GM12878 (cell line): ENCODE measurements at regions not wholly inside any gene's neighbourhood (a gene's known extent, or its start where the extent isn't known, plus 50 kb on each side); places are given as distances from the start of the nearest gene placed in this dataset.

ENCODE experiments used
- ATF3 ChIP-seq: IDR thresholded peaks from 2 replicates; pipeline ENCODE4 v1.6.1; 2011; ENCODE audit warnings: low read depth, mild to moderate bottlenecking, low read length, moderate library complexity, borderline replicate concordance; ENCODE audit errors: extremely low read depth
- EZH2 ChIP-seq: IDR thresholded peaks from 2 replicates; pipeline ENCODE4 v1.6.1; 2012; ENCODE audit warnings: low read depth, mild to moderate bottlenecking, control low read depth, inconsistent platforms, low read length, borderline replicate concordance; ENCODE audit not compliant: control insufficient read depth
- PAX5 ChIP-seq: IDR thresholded peaks from 2 replicates; pipeline ENCODE4 v1.6.1; 2011; ENCODE audit warnings: low read depth, low read length, borderline replicate concordance
- PAX8 ChIP-seq: fragments of 450-650 bp; IDR thresholded peaks from 2 replicates; pipeline ENCODE4 v1.6.1; 2017; ENCODE audit warnings: mild to moderate bottlenecking, moderate library complexity
- PML ChIP-seq: IDR thresholded peaks from 2 replicates; pipeline ENCODE4 v1.6.1; 2012; ENCODE audit warnings: low read length, inconsistent platforms
- POLR2AphosphoS5 ChIP-seq: IDR thresholded peaks from 2 replicates; pipeline ENCODE4 v1.6.1; 2011; ENCODE audit warnings: mild to moderate bottlenecking, low read length, inconsistent platforms
- SREBF2 ChIP-seq: IDR thresholded peaks from 2 replicates; pipeline ENCODE4 v1.6.1; 2012; ENCODE audit warnings: mild to moderate bottlenecking, low read length
- SUZ12 ChIP-seq: fragments of 200-600 bp; sonication (generic); IDR thresholded peaks from one replicate; pipeline ENCODE4 v1.6.1; 2018; ENCODE audit warnings: antibody characterized with exemption, mild to moderate bottlenecking; ENCODE audit not compliant: unreplicated experiment
- TF ChIP-seq, protein P1 (sequence below), 3 experiments: IDR thresholded peaks in 2 of 3; conservative IDR thresholded peaks in 1 of 3; 2 replicates each; pipeline ENCODE4 v1.5.1; 2011; ENCODE audit warnings: low read depth in 3 of 3, low read length in 3 of 3, mild to moderate bottlenecking in 3 of 3, control low read depth in 2 of 3, moderate library complexity in 2 of 3, inconsistent platforms in 1 of 3, mixed read lengths in 1 of 3; ENCODE audit not compliant: control insufficient read depth in 2 of 3, insufficient read depth in 1 of 3; ENCODE audit errors: extremely low read depth in 1 of 3

GRCh38 chr13:106100171-106100919, 435.1 kb downstream of the EFNB2 start:
- TF ChIP-seq, protein P1, sequence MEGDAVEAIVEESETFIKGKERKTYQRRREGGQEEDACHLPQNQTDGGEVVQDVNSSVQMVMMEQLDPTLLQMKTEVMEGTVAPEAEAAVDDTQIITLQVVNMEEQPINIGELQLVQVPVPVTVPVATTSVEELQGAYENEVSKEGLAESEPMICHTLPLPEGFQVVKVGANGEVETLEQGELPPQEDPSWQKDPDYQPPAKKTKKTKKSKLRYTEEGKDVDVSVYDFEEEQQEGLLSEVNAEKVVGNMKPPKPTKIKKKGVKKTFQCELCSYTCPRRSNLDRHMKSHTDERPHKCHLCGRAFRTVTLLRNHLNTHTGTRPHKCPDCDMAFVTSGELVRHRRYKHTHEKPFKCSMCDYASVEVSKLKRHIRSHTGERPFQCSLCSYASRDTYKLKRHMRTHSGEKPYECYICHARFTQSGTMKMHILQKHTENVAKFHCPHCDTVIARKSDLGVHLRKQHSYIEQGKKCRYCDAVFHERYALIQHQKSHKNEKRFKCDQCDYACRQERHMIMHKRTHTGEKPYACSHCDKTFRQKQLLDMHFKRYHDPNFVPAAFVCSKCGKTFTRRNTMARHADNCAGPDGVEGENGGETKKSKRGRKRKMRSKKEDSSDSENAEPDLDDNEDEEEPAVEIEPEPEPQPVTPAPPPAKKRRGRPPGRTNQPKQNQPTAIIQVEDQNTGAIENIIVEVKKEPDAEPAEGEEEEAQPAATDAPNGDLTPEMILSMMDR (IDR thresholded peaks at IDR 0.05 in 2 of 3, conservative IDR thresholded peaks at IDR 0.05 in 1 of 3; ENCODE audit: control insufficient read depth in 2 of 3, extremely low read depth in 1 of 3, insufficient read depth in 1 of 3, low read depth in 3 of 3, low read length in 3 of 3) = no peak
- TF ChIP-seq PML (no peak), PAX5 (no peak), ATF3 (no peak), PAX8 (no peak), SREBF2 (no peak), POLR2AphosphoS5 (no peak), SUZ12 (no peak), EZH2 (no peak)
